ENCODE measurements at regions not wholly inside any gene's neighbourhood (a gene's known extent, or its start where the extent isn't known, plus 50 kb on each side); places are given as distances from the start of the nearest gene placed in this dataset.

GRCh38 chr1:229183588-229183987 is 87.3 kb upstream of the RAB4A start:
- DNase-seq (ENCODE audit: low read depth): no peak

GRCh38 chr1:229184066-229184465 is 86.8 kb upstream of the RAB4A start:
- DNase-seq (ENCODE audit: low read depth): no peak

DNA sequence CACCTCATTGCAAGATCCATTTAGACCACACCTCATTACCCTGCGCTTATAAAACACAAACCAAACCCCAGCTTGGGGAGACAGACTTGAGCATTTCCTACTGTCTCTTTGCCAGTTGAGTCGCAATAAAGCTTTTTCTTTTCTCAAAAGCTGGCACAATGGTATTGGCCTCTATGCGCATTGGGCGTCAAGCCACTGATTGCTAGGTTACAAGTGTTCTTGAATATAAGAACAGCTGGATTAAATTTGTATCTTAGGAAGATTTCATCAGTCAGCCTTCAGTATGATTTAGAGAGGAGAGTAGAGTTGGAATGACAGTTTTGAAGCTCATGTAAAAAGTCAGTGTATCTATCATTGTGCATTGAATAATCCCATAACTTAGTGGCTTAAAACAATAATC is 84.9 kb upstream of the RAB4A start:
- peak; percentile 71 for DNase-seq (ENCODE audit: low read depth)

DNA sequence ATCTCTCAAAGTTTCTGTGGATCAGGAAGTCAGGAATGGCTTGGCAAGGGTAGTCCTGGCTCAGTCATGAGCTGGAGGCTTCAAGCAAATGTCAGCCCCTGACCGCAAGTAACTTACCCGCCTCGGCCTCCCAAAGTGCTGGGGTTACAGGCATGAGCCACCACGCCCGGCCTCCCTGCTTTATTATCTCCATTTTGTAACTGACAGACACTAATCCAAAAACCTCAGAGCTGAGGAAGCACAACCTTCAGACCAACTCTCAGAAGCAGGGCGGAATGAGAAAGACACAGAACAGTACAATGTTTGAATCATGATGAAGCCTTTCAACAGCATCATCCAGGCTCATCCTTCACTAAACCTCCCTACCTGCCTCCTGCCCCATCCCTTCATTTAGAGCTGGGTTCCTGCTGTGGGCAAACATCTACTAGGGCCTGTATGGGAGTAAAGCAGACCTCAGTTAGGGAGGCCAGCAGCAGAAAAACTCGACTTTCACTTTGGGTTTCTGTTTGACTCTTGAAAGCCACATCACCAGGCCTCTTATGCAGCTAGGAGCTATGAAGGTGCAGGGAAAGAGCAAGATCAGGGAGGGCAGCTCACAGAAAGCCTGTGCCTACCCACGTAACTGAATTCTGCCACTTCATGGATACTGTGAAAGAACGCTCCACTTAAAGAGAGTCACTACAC is 84.4 kb upstream of the RAB4A start:
- no peak for DNase-seq (ENCODE audit: low read depth)

GRCh38 chr1:229190057-229190575 is 80.8 kb upstream of the RAB4A start:
- no peak for DNase-seq (ENCODE audit: low read depth)

- DNase-seq (ENCODE audit: low read depth): no peak
Measured at GRCh38 chr1:229191066-229191674, 79.7 kb upstream of the RAB4A start.

GRCh38 chr1:229192031-229192430 is 78.9 kb upstream of the RAB4A start:
- no peak for DNase-seq (ENCODE audit: low read depth)

DNA sequence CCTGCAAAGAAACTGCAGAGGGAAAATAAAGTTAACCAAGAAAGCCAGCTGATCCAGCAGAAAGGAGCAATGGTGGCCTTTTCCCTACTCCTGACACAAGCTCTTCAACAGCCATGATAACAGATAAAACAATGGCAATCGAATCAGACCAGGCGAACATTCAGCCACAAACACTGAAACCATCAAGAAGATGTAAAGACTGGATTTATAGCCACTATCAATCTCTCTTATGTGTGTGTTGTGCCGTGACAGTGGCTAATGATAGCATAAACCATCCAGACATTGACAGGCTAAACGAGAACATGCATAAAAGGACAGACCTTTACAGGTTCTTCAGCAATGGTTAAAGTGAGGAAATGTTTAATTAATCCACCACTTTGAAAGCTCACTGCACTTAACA is 78.1 kb upstream of the RAB4A start:
- DNase-seq (ENCODE audit: low read depth): no peak

- DNase-seq (ENCODE audit: low read depth): no peak
Measured at GRCh38 chr1:229194096-229194495, 76.8 kb upstream of the RAB4A start.

GRCh38 chr1:229195246-229195645 is 75.7 kb upstream of the RAB4A start:
- DNase-seq (ENCODE audit: low read depth): no peak

DNA sequence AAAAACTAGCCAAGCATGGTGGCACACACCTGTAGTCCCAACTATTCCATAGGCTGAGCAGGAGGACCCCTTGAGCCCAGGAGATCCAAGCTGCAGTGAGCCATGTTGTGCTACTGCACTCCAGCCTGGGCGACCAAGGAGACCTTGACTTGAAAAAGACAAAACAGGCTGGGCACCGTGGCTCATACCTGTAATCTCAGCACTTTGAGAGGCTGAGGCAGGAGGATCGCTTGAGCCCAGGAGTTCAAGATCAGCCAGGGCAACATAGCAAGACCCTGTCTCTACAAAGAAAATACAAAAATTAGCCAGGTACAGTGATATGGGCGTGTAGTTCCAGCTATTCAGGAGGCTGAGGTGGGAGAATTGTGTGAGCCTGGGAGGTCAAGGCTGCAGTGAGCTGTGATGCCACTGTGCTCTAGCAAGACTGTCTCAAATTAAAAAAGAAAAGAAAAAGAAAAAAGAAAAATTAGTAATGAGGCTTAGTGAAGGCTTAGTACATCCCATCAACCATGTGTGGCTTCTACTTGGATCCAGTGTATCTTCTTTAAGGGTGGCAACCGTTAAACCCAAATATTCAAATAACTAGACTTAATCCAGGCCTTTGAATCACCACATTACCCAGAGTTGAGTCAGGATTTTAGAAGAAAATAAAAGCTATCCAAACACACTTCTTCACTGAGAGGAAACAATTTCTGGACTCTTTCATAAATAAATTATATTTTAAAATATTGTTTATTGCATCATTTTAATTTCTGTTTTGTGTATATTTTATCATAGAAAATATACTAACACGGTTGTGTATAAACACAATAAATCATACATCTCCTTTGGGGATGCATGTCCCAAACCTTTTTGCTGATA is 74.3 kb upstream of the RAB4A start:
- no peak for DNase-seq (ENCODE audit: low read depth)

GRCh38 chr1:229197265-229197585 is 73.7 kb upstream of the RAB4A start:
- no peak for DNase-seq (ENCODE audit: low read depth)

DNA sequence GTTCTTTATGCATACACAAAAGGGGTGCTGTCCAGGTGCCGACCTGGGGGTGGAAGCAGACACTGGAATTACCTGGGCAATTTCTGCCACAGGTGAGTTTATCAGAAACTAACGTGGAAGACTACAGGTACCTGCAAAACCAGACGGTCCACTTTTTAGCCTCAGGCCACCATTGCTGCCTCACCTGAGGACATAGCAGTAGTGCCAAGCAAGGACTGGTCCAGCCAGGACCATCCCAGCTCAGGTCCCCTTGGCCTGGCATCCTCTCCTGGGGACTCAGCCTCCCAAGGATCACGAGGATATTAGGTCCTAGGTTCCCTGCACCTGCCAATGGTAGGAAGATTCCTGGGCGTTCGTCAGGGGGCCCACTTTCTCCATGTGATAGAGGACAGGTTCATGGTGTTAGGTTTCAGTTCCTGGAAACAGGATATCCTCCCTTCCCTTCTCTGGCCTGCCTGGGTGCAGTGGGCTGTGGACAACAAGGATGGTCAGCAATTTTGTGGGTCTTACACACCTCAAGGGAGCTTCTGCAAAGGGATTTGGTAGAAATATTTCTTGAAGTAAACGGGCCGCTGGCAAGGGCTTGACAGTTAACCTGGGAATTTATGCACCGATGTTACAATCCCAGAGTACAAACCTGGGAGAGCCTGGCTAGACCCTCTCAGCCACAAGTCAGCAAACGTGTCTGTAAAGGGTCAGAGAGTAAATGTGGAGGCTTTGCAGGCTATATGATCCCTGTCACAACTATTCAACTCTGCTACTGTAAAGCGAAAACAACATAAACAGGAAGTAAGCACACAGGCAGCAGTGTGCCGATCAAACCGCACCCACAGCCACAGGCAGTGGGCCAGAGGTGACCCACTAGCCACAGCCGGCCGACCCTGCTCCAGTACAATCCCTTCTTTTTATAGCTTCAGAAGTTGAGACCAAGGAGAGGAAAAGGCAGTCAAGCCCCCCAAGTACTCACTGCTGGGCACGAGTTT is 71.4 kb upstream of the RAB4A start:
- DNase-seq (ENCODE audit: low read depth): no peak

- no peak for DNase-seq (ENCODE audit: low read depth)
Measured at GRCh38 chr1:229203030-229203751, 67.7 kb upstream of the RAB4A start.

- no peak for DNase-seq (ENCODE audit: low read depth)
Measured at GRCh38 chr1:229203991-229204632, 66.8 kb upstream of the RAB4A start.

DNA sequence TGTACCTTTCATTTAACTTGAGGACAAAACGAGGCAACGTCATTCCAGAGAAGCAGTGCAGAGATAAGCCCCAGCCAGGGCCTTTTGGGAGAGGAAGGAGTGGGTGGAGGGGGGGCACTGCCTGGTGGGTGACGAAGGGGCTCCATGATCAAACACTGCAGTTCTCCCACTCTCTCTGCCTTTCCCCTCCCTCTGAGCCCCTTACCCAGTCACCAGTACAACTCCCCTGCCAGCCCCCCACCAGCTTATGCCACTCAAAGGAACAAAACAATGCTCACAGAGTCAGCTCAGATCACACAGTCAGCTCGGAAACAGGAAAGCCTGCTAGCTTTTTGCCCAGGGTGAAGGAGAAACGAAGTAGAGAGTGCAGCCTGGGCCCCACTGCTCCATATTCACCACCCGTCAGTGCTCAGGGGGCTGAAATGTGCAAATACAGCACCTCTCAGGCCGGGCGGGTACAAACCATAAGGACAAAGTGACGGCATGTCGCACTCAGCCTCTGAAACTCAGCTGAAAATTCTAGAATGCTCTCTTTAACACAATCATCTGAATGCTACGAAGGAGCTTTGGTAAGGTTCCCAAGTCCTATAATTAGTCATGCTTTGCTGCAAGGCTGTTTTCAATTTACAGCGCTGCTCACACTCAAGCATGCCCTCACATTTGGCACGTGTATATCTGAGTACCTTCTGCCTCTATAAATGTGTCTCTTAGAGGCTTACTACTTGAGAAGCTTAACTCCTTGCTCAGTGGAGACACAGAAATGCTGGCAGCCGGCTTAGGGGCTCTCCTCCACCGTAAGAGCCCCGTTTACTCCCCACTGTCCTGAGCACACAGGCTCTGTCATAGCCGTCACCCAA is 65.8 kb upstream of the RAB4A start:
- peak; percentile 87 for DNase-seq (ENCODE audit: low read depth)

DNA sequence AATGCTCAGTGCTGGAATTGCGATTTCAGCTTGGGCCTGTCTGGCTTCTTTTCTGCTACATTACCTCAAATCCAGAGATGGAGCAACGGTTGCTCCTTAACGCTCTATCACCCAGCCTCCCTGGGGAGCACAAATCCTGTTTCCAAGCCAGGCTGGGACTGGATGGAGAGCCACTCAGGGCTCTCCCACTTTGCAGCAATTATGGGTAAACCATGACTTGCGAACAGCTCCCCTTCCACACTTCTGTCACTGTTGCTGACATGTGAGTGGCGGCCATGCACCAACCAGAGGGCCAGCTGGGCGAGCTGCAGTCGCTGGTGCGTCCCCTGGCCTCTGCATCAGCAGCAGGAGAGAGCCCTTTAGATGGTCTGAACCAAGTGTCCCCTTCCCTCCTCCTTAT is 65.1 kb upstream of the RAB4A start:
- DNase-seq (ENCODE audit: low read depth): no peak

DNA sequence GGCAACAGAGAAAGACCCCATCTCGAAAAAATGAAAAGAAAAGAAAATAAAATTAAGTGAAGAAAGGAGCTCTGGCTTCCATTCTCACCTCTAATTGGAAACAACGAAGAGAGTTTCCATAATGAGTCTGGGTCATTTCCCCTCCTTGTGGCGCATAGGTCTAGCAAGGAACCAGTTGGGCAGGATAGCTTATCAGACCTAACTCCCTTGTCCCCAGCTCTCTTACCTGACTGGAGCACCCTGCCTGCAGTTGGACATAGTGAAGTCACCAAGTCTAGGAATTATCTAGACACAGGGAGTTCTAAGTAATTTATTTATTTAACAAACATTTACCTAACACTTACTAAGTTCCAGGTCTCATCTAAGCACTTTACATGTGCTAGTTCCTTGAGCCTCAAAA is 63.0 kb upstream of the RAB4A start:
- no peak for DNase-seq (ENCODE audit: low read depth)

DNA sequence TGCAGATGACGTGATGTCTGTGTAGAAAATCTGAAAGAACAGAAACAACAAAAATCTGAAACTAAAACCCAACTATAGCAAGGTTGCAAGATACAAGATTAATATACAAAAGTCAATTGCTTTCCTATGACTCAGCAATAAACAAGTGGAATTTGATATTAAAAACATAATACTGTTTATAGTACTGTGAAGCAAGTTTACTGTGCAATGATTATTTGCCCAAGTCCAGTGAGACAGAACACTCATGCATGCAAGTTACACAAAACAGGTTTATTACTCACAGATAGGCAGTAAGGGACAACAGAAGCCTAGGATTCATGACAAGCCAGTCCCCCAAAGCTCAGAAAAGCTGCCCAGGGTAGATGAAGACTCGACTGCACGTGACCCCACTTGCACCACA is 62.4 kb upstream of the RAB4A start:
- DNase-seq (ENCODE audit: low read depth): no peak

- DNase-seq (ENCODE audit: low read depth): no peak
Measured at GRCh38 chr1:229209386-229209785, 61.5 kb upstream of the RAB4A start.
